ENCODE measurements at regions not wholly inside any gene's neighbourhood (a gene's known extent, or its start where the extent isn't known, plus 50 kb on each side); places are given as distances from the start of the nearest gene placed in this dataset.
"Not testable (repeated sequence)": the region's sequence is repeated elsewhere in the genome, so short reads cannot be mapped to it uniquely, and the experiment has no call there.

DNA sequence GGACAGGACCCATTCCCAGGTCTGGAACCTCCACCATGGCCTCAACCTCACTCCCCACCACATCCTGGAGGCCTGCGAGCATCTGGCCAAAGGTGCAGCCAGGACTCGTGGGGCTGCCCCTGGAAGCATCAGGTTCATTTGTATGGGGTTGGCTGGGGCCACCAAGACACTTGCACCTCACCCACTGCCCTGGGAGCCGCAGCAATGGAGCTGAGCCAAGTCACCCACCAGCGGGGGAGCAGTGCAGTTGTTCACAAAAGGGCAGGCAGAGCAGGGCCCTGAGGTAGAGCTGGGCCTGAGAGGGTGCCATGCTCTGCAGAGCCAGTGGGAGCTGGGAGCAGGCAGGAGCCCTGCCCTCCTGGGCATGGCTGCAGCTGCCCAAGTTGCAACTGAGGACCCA is 163.5 kb downstream of the FAM47A start:
- DNase-seq = no peak

DNA sequence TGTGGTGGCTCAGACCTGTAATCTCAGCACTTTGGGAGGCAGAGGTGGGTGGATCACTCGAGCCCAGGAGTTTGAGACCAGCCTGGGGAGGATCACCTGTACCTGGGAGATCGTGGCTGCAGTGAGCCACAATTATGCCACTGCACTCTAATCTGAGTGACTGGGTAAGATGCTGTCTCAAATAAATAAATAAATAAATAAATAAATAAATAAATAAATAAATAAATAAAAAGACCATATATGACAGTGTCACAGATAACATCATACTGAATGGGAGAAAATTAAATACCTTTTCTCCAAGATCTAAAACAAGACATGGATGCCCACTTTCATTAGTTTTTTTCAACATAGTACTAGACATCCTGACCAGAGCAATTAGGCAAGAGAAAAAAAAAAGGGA is 182.8 kb downstream of the FAM47A start:
- H3K27ac ChIP-seq = no peak overlapping the region
- H3K36me3 ChIP-seq = no peaks in the 10 kb centered on the region
- H3K9me3 ChIP-seq (ENCODE audit: severe bottlenecking) = no peaks in the 10 kb centered on the region
- H3K27me3 ChIP-seq (ENCODE audit: insufficient read depth, low read depth, severe bottlenecking) = no peaks in the 10 kb centered on the region
- TF ChIP-seq CTCF (IDR thresholded peaks at IDR 0.05; ENCODE audit: low read depth, low read length) = no peak
- DNase-seq = no peak
- H3K4me3 ChIP-seq (ENCODE audit: low read depth, low read length) = no peak overlapping the region

More for the DNA sequence above, 163.5 kb downstream of the FAM47A start:
- Histone ChIP-seq H3K4me3 (ENCODE audit: low read depth, low read length) (no peak overlapping the region), H3K27ac (no peak overlapping the region), H3K27me3 (ENCODE audit: insufficient read depth, low read depth, severe bottlenecking) (no peaks in the 10 kb centered on the region), H3K36me3 (no peaks in the 10 kb centered on the region), H3K9me3 (ENCODE audit: severe bottlenecking) (no peaks in the 10 kb centered on the region)
- TF ChIP-seq CTCF (IDR thresholded peaks at IDR 0.05; ENCODE audit: low read depth, low read length) = no peak

- not testable (repeated sequence) for H3K27me3 ChIP-seq (ENCODE audit: insufficient read depth, low read depth, severe bottlenecking); DNase-seq; H3K27ac ChIP-seq; H3K4me3 ChIP-seq (ENCODE audit: low read depth, low read length); H3K36me3 ChIP-seq; H3K9me3 ChIP-seq (ENCODE audit: severe bottlenecking)
Observed at GRCh38 chrX:33926249-33926648, 205.9 kb downstream of the FAM47A start.

- DNase-seq = no peak
- no peak overlapping the region for H3K27ac ChIP-seq
- no peaks in the 10 kb centered on the region for H3K36me3 ChIP-seq
- TF ChIP-seq CTCF (IDR thresholded peaks at IDR 0.05; ENCODE audit: low read depth, low read length) = no peak
- H3K27me3 ChIP-seq (ENCODE audit: insufficient read depth, low read depth, severe bottlenecking) = no peaks in the 10 kb centered on the region
- H3K4me3 ChIP-seq (ENCODE audit: low read depth, low read length) = no peak overlapping the region
- no peaks in the 10 kb centered on the region for H3K9me3 ChIP-seq (ENCODE audit: severe bottlenecking)
Observed at GRCh38 chrX:33923262-33923661, 208.9 kb downstream of the FAM47A start.

DNA sequence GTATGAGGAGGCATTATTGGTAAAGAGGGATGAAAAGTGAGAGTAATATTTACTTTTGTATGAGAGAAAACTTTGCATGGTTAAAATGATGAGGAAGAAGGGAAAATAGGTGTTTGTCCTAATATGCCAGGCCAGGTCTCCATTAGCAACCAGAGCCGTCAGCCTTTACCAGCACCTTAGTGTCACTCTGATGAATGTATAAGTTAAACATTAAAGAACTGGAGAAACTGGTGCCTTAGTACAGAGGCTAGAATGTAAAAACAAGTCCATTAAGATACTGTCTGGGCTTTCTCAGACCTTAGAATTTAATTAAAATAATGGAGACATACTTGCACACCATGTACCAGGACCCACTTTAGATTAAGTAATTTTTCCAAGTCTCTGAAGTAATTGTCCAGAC is 222.3 kb downstream of the FAM47A start:
- H3K27me3 ChIP-seq (ENCODE audit: insufficient read depth, low read depth, severe bottlenecking) = no peaks in the 10 kb centered on the region

DNA sequence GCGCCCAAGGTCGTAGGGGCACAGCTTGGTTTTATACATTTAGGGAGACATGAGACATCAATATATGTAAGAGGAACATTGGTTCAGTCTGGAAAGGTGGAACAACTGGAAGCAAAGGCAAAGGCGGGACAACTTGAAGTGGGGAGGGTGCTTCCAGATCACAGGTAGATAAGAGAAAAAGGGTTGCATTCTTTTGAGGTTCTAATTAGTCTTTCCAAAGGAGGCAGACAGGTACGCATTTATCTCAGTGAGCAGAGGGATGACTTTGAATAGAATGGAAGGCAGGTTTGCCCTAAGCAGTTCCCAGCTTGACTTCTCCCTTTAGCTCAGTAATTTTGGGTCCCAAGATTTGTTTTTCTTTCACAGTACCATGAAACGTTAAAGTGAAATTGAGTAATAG is 223.2 kb downstream of the FAM47A start:
- Histone ChIP-seq H3K9me3 (ENCODE audit: severe bottlenecking) (no peaks in the 10 kb centered on the region), H3K27me3 (ENCODE audit: insufficient read depth, low read depth, severe bottlenecking) (no peaks in the 10 kb centered on the region)
- TF ChIP-seq CTCF (IDR thresholded peaks at IDR 0.05; ENCODE audit: low read depth, low read length) = no peak

More for the DNA sequence above, 222.3 kb downstream of the FAM47A start:
- Histone ChIP-seq H3K36me3 (no peaks in the 10 kb centered on the region), H3K4me3 (ENCODE audit: low read depth, low read length) (no peak overlapping the region), H3K9me3 (ENCODE audit: severe bottlenecking) (no peaks in the 10 kb centered on the region), H3K27ac (no peak overlapping the region)
- no peak for TF ChIP-seq CTCF (IDR thresholded peaks at IDR 0.05; ENCODE audit: low read depth, low read length)
- no peak for DNase-seq

More for the DNA sequence above, 223.2 kb downstream of the FAM47A start:
- no peak overlapping the region for H3K27ac ChIP-seq
- no peak overlapping the region for H3K4me3 ChIP-seq (ENCODE audit: low read depth, low read length)
- no peak for DNase-seq
- no peaks in the 10 kb centered on the region for H3K36me3 ChIP-seq
